ENCODE measurements at regions not wholly inside any gene's neighbourhood (a gene's known extent, or its start where the extent isn't known, plus 50 kb on each side); places are given as distances from the start of the nearest gene placed in this dataset.

DNA sequence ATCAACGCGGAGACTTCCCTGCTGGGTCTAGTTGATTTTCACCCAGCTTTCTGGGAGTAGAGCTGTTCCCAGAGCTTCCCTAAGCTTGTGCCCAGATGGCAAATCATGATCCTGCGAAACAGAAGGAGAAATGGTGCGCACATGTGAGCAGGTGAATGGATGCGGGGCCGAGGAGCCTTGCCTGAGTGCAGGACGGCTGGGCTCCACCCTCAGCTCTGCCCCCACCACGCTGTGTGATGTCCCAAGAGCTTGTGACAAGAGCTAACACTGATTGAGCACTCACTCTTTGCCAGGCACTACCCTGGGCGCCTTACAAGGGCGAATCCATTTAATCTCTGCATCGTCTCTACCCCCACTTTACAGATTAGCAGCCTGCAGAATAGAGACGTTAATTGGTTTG is 162.7 kb upstream of the RPL38 start:
- TF ChIP-seq POLR2A (IDR thresholded peaks at IDR 0.05) = no peak
- TF ChIP-seq, protein P1, sequence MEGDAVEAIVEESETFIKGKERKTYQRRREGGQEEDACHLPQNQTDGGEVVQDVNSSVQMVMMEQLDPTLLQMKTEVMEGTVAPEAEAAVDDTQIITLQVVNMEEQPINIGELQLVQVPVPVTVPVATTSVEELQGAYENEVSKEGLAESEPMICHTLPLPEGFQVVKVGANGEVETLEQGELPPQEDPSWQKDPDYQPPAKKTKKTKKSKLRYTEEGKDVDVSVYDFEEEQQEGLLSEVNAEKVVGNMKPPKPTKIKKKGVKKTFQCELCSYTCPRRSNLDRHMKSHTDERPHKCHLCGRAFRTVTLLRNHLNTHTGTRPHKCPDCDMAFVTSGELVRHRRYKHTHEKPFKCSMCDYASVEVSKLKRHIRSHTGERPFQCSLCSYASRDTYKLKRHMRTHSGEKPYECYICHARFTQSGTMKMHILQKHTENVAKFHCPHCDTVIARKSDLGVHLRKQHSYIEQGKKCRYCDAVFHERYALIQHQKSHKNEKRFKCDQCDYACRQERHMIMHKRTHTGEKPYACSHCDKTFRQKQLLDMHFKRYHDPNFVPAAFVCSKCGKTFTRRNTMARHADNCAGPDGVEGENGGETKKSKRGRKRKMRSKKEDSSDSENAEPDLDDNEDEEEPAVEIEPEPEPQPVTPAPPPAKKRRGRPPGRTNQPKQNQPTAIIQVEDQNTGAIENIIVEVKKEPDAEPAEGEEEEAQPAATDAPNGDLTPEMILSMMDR (IDR thresholded peaks at IDR 0.05) = no peak
- no peak for TF ChIP-seq POLR2AphosphoS5 (IDR thresholded peaks at IDR 0.05)

Data from prostate gland (tissue), 2 donors.